GM23338 (cell line): ENCODE measurements at regions not wholly inside any gene's neighbourhood (a gene's known extent, or its start where the extent isn't known, plus 50 kb on each side); places are given as distances from the start of the nearest gene placed in this dataset.
"Not testable (repeated sequence)": the region's sequence is repeated elsewhere in the genome, so short reads cannot be mapped to it uniquely, and the experiment has no call there.

Experiments used
- ATAC-seq: fragments of 200-7000 bp; cut with Tn5 transposase; 3 replicates; pipeline ENCODE4 v1.9.1; 2020
- DNase-seq: peaks from one replicate; pipeline ENCODE4 v3.0.0-alpha.2; 2015; ENCODE audit warnings: low spot score
- H2AFZ ChIP-seq: fragments of 200-600 bp; sonication (generic); 2 replicates; pipeline ENCODE4 v1.8.0; 2016; ENCODE audit warnings: antibody characterized with exemption, mild to moderate bottlenecking, moderate library complexity
- H3F3A ChIP-seq: fragments of 200-600 bp; sonication (generic); replicated peaks from 2 replicates; pipeline ENCODE4 v1.8.0; 2017; ENCODE audit warnings: antibody characterized with exemption, mixed run types, low read depth
- H3K27ac ChIP-seq: fragments of 200-600 bp; sonication (generic); 2 replicates; pipeline ENCODE4 v1.6.1; 2016; ENCODE audit warnings: low read depth
- H3K27me3 ChIP-seq: fragments of 200-600 bp; sonication (generic); 2 replicates; pipeline ENCODE4 v1.8.0; 2016; ENCODE audit warnings: mild to moderate bottlenecking, mixed run types, moderate library complexity; ENCODE audit not compliant: insufficient read depth
- H3K36me3 ChIP-seq: fragments of 200-600 bp; sonication (generic); 2 replicates; pipeline ENCODE4 v1.8.0; 2016; ENCODE audit warnings: mild to moderate bottlenecking; ENCODE audit not compliant: insufficient read depth
- H3K4me1 ChIP-seq: fragments of 200-600 bp; sonication (generic); 2 replicates; pipeline ENCODE4 v1.8.0; 2016; ENCODE audit warnings: mild to moderate bottlenecking, moderate library complexity; ENCODE audit not compliant: insufficient read depth
- H3K4me2 ChIP-seq: fragments of 200-600 bp; sonication (generic); 2 replicates; pipeline ENCODE4 v1.7.1; 2017; ENCODE audit warnings: mixed run types
- H3K4me3 ChIP-seq: fragments of 200-600 bp; sonication (generic); 2 replicates; pipeline ENCODE4 v1.6.1; 2016; ENCODE audit warnings: mixed run types
- H3K79me2 ChIP-seq: fragments of 200-600 bp; sonication (generic); replicated peaks from 2 replicates; pipeline ENCODE4 v1.8.0; 2017; ENCODE audit warnings: mild to moderate bottlenecking; ENCODE audit not compliant: insufficient read depth
- H3K9me2 ChIP-seq: fragments of 200-600 bp; sonication (generic); 2 replicates; pipeline ENCODE4 v1.8.0; 2017; ENCODE audit not compliant: insufficient read depth
- H4K20me1 ChIP-seq: fragments of 200-600 bp; sonication (generic); replicated peaks from 2 replicates; pipeline ENCODE4 v1.8.0; 2017; ENCODE audit warnings: mild to moderate bottlenecking; ENCODE audit not compliant: insufficient read depth
- H3K27ac Mint-ChIP-seq: 2 replicates; pipeline ENCODE4 v1.8.0; 2020; ENCODE audit warnings: inconsistent platforms, mild to moderate bottlenecking, moderate library complexity, mixed read lengths
- H3K27me3 Mint-ChIP-seq: 3 replicates; pipeline ENCODE4 v1.8.0; 2022; ENCODE audit warnings: low read depth, mild to moderate bottlenecking, moderate library complexity, mixed read lengths, inconsistent platforms; ENCODE audit not compliant: insufficient read depth, poor library complexity
- H3K36me3 Mint-ChIP-seq: 3 replicates; pipeline ENCODE4 v1.8.0; 2021; ENCODE audit warnings: low read depth, mild to moderate bottlenecking, inconsistent platforms, moderate library complexity, mixed read lengths
- H3K4me1 Mint-ChIP-seq: 3 replicates; pipeline ENCODE4 v1.8.0; 2020; ENCODE audit warnings: mild to moderate bottlenecking, inconsistent platforms, mixed read lengths
- H3K4me3 Mint-ChIP-seq: 3 replicates; pipeline ENCODE4 v1.8.0; 2021; ENCODE audit warnings: moderate library complexity, mild to moderate bottlenecking, inconsistent platforms, mixed read lengths
- H3K9me3 Mint-ChIP-seq: 3 replicates; pipeline ENCODE4 v1.8.0; 2020; ENCODE audit warnings: moderate library complexity, mild to moderate bottlenecking, inconsistent platforms, mixed read lengths
- CREB1 ChIP-seq: fragments of 250-450 bp; sonication (Bioruptor Pico); IDR thresholded peaks from 2 replicates; pipeline ENCODE4 v1.5.0; 2020; ENCODE audit warnings: low read depth, mild to moderate bottlenecking, moderate library complexity
- EZH2phosphoT487 ChIP-seq: fragments of 200-600 bp; sonication (generic); IDR thresholded peaks from one replicate; pipeline ENCODE4 v1.8.1; 2018; ENCODE audit warnings: antibody characterized with exemption; ENCODE audit not compliant: unreplicated experiment
- NANOG ChIP-seq: IDR thresholded peaks from 2 replicates; pipeline ENCODE4 v1.6.1; 2016; ENCODE audit warnings: antibody characterized with exemption, borderline replicate concordance
- POLR2AphosphoS5 ChIP-seq: IDR thresholded peaks from 2 replicates; pipeline ENCODE4 v1.6.1; 2016; ENCODE audit warnings: antibody characterized with exemption, low read depth
- ZNF114 ChIP-seq: fragments of 250-450 bp; sonication (Bioruptor Pico); IDR thresholded peaks from 2 replicates; pipeline ENCODE4 v1.5.0; 2020; ENCODE audit warnings: mild to moderate bottlenecking, moderate library complexity
- ZNF331 ChIP-seq: fragments of 250-450 bp; sonication (Bioruptor Pico); IDR thresholded peaks from 2 replicates; pipeline ENCODE4 v1.5.0; 2020; ENCODE audit warnings: low read depth, mild to moderate bottlenecking, moderate library complexity
- TF ChIP-seq, protein P1 (sequence below): IDR thresholded peaks from 2 replicates; pipeline ENCODE4 v1.6.1; 2016; ENCODE audit warnings: antibody characterized with exemption
- TF ChIP-seq, protein P2 (sequence below): fragments of 250-450 bp; sonication (Bioruptor Pico); IDR thresholded peaks from 2 replicates; pipeline ENCODE4 v1.5.0; 2020; ENCODE audit warnings: mild to moderate bottlenecking, moderate library complexity
- TF ChIP-seq, protein P3 (sequence below), 2 experiments: fragments of 200-600 bp in 1 of 2; sonication (generic) in 1 of 2; conservative IDR thresholded peaks; 2 replicates each; pipeline versions ENCODE4 v1.5.1 to v1.6.1; 2016 to 2017; ENCODE audit warnings: antibody characterized with exemption in 2 of 2, low read depth in 2 of 2, mild to moderate bottlenecking in 2 of 2, moderate library complexity in 1 of 2

DNA sequence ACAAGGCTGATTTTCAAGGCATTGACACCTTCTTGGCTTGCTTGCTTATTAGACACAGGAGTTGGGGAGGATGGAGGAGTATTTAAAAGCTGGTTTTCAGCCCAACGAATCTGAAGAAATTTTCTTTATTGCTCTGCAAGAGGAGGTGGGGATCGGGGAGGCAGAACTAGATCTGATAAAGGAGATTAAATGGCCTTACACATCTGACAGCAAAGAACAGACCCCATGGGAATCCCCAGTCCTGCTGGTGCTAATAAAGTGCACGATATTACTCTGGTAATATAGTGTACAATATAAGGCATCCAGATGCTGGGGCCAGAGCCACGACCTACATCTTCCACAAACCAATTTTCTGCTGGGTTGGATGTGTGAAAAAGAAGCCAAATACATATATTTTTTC, 323.0 kb downstream of the OMA1 start (continued):
- TF ChIP-seq, protein P1, sequence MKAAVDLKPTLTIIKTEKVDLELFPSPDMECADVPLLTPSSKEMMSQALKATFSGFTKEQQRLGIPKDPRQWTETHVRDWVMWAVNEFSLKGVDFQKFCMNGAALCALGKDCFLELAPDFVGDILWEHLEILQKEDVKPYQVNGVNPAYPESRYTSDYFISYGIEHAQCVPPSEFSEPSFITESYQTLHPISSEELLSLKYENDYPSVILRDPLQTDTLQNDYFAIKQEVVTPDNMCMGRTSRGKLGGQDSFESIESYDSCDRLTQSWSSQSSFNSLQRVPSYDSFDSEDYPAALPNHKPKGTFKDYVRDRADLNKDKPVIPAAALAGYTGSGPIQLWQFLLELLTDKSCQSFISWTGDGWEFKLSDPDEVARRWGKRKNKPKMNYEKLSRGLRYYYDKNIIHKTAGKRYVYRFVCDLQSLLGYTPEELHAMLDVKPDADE, result no peak

DNA sequence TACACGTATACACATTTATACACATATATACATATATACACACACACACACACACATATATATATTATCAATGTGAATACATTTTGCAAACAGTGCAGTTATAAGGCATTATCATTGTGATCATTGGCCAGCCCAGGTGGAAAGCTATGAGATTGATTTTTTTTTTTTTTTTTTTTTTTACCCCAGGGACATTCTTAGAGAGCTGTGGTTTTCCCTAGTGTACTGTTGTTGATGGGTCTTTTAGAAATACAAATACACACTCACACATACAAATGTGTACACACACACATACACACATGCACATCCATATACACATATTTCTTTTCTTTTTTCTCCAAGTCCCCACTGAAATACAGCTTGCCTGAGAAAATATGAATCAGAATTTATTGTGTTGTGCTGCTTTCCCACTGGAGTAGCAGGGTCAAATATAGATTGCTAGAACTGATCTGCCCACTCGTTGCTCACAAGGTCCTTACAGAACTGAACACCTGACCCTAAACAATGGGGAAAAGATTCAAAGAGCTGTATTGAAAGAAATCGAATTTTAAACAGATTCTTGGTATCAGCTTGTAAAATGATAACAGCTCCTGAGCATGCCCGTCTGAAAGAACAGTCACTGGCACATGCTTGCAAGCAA, 325.6 kb downstream of the OMA1 start:
- H2AFZ ChIP-seq, result no peak overlapping the region
- peaks cover 4% of the 10 kb centered on the region for H3K27me3 Mint-ChIP-seq
- H3K4me2 ChIP-seq, result no peak overlapping the region
- no peaks in the 10 kb centered on the region for H3F3A ChIP-seq
- no peaks in the 10 kb centered on the region for H3K27me3 ChIP-seq
- H3K4me1 Mint-ChIP-seq, result no peaks in the 10 kb centered on the region
- H4K20me1 ChIP-seq, result no peaks in the 10 kb centered on the region
- TF ChIP-seq POLR2AphosphoS5 (no peak), NANOG (no peak), ZNF331 (CRISPR knock-in tag) (no peak), CREB1 (CRISPR knock-in tag) (no peak), EZH2phosphoT487 (no peak), ZNF114 (CRISPR knock-in tag) (no peak)
- TF ChIP-seq, protein P2, sequence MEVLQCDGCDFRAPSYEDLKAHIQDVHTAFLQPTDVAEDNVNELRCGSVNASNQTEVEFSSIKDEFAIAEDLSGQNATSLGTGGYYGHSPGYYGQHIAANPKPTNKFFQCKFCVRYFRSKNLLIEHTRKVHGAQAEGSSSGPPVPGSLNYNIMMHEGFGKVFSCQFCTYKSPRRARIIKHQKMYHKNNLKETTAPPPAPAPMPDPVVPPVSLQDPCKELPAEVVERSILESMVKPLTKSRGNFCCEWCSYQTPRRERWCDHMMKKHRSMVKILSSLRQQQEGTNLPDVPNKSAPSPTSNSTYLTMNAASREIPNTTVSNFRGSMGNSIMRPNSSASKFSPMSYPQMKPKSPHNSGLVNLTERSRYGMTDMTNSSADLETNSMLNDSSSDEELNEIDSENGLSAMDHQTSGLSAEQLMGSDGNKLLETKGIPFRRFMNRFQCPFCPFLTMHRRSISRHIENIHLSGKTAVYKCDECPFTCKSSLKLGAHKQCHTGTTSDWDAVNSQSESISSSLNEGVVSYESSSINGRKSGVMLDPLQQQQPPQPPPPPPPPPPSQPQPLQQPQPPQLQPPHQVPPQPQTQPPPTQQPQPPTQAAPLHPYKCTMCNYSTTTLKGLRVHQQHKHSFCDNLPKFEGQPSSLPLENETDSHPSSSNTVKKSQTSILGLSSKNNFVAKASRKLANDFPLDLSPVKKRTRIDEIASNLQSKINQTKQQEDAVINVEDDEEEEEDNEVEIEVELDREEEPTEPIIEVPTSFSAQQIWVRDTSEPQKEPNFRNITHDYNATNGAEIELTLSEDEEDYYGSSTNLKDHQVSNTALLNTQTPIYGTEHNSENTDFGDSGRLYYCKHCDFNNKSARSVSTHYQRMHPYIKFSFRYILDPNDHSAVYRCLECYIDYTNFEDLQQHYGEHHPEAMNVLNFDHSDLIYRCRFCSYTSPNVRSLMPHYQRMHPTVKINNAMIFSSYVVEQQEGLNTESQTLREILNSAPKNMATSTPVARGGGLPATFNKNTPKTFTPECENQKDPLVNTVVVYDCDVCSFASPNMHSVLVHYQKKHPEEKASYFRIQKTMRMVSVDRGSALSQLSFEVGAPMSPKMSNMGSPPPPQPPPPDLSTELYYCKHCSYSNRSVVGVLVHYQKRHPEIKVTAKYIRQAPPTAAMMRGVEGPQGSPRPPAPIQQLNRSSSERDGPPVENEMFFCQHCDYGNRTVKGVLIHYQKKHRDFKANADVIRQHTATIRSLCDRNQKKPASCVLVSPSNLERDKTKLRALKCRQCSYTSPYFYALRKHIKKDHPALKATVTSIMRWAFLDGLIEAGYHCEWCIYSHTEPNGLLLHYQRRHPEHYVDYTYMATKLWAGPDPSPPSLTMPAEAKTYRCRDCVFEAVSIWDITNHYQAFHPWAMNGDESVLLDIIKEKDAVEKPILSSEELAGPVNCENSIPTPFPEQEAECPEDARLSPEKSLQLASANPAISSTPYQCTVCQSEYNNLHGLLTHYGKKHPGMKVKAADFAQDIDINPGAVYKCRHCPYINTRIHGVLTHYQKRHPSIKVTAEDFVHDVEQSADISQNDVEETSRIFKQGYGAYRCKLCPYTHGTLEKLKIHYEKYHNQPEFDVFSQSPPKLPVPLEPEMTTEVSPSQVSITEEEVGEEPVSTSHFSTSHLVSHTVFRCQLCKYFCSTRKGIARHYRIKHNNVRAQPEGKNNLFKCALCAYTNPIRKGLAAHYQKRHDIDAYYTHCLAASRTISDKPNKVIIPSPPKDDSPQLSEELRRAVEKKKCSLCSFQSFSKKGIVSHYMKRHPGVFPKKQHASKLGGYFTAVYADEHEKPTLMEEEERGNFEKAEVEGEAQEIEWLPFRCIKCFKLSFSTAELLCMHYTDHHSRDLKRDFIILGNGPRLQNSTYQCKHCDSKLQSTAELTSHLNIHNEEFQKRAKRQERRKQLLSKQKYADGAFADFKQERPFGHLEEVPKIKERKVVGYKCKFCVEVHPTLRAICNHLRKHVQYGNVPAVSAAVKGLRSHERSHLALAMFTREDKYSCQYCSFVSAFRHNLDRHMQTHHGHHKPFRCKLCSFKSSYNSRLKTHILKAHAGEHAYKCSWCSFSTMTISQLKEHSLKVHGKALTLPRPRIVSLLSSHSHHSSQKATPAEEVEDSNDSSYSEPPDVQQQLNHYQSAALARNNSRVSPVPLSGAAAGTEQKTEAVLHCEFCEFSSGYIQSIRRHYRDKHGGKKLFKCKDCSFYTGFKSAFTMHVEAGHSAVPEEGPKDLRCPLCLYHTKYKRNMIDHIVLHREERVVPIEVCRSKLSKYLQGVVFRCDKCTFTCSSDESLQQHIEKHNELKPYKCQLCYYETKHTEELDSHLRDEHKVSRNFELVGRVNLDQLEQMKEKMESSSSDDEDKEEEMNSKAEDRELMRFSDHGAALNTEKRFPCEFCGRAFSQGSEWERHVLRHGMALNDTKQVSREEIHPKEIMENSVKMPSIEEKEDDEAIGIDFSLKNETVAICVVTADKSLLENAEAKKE, result no peak
- TF ChIP-seq, protein P1, result no peak
- TF ChIP-seq, protein P3, sequence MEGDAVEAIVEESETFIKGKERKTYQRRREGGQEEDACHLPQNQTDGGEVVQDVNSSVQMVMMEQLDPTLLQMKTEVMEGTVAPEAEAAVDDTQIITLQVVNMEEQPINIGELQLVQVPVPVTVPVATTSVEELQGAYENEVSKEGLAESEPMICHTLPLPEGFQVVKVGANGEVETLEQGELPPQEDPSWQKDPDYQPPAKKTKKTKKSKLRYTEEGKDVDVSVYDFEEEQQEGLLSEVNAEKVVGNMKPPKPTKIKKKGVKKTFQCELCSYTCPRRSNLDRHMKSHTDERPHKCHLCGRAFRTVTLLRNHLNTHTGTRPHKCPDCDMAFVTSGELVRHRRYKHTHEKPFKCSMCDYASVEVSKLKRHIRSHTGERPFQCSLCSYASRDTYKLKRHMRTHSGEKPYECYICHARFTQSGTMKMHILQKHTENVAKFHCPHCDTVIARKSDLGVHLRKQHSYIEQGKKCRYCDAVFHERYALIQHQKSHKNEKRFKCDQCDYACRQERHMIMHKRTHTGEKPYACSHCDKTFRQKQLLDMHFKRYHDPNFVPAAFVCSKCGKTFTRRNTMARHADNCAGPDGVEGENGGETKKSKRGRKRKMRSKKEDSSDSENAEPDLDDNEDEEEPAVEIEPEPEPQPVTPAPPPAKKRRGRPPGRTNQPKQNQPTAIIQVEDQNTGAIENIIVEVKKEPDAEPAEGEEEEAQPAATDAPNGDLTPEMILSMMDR (conservative IDR thresholded peaks at IDR 0.05; ENCODE audit: low read depth in 2 of 2), result no peak
- DNase-seq (no peak), ATAC-seq (no peak)
- no peaks in the 10 kb centered on the region; the same call in 2 of the 3 replicates for H3K36me3 Mint-ChIP-seq
- H3K4me1 ChIP-seq, result no peaks in the 10 kb centered on the region
- no peak overlapping the region for H3K4me3 Mint-ChIP-seq
- no peaks in the 10 kb centered on the region; the same call in 2 of the 3 replicates for H3K9me3 Mint-ChIP-seq
- H3K36me3 ChIP-seq, result no peaks in the 10 kb centered on the region
- no peak overlapping the region for H3K27ac ChIP-seq
- no peaks in the 10 kb centered on the region for H3K9me2 ChIP-seq
- H3K27ac Mint-ChIP-seq, result no peak overlapping the region
- H3K79me2 ChIP-seq, result no peaks in the 10 kb centered on the region
- no peak overlapping the region for H3K4me3 ChIP-seq

DNA sequence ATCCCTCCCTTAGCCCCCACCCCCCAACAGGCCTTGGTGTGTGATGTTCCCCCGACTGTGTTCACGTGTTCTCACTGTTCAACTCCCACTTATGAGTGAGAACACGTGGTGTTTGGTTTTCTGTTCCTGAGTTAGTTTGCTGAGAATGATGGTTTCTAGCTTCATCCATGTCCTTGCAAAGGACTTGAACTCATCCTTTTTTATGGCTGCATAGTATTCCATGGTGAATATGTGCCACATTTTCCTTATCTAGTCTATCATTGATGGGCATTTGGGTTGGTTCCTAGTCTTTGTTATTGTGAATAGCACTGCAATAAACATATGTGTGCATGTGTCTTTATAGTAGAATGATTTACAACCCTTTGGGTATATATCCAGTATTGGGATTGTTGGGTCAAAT, 330.4 kb downstream of the OMA1 start:
- not testable (repeated sequence) for H3K36me3 Mint-ChIP-seq, H3F3A ChIP-seq, H3K9me2 ChIP-seq, H2AFZ ChIP-seq, H3K27ac ChIP-seq, H3K27me3 ChIP-seq, H3K27ac Mint-ChIP-seq, H3K4me3 ChIP-seq, ATAC-seq, H3K4me1 ChIP-seq, H3K36me3 ChIP-seq, H3K79me2 ChIP-seq, H3K4me2 ChIP-seq, H4K20me1 ChIP-seq, DNase-seq, H3K4me3 Mint-ChIP-seq, H3K9me3 Mint-ChIP-seq, H3K4me1 Mint-ChIP-seq, H3K27me3 Mint-ChIP-seq
